CD8-positive, alpha-beta memory T cell (primary cell): ENCODE measurements at regions not wholly inside any gene's neighbourhood (a gene's known extent, or its start where the extent isn't known, plus 50 kb on each side); places are given as distances from the start of the nearest gene placed in this dataset.

ENCODE experiments used
- CTCF ChIA-PET: fragments of 350-600 bp; sonication (Branson Sonifier 250); formaldehyde crosslinking; loops from one replicate; lab custom pipeline; 2021; ENCODE audit warnings: antibody characterized with exemption; lab: Charles Lee
- POLR2A ChIA-PET: fragments of 350-600 bp; sonication (Branson Sonifier 250); formaldehyde crosslinking; loops from one replicate; lab custom pipeline; 2021; ENCODE audit warnings: antibody characterized with exemption; lab: Charles Lee
- DNase-seq, 5 donors: peaks; one replicate each; pipeline versions ENCODE4 v3.0.0 to v3.0.0-alpha.2; 2020 to 2022; ENCODE audit warnings: mixed read lengths in 1 of 5
- H3K27ac ChIP-seq: one replicate; pipeline ENCODE4 v1.7.0; 2013; ENCODE audit warnings: low read depth, mild to moderate bottlenecking, low read length, moderate library complexity
- H3K27me3 ChIP-seq: 2 replicates; pipeline ENCODE4 v1.7.0; 2013; ENCODE audit warnings: low read length, mild to moderate bottlenecking; ENCODE audit not compliant: insufficient read depth, poor library complexity, severe bottlenecking
- H3K36me3 ChIP-seq: 2 replicates; pipeline ENCODE4 v1.7.0; 2013; ENCODE audit warnings: mild to moderate bottlenecking, low read length, moderate library complexity; ENCODE audit not compliant: insufficient read depth
- H3K4me1 ChIP-seq: 2 replicates; pipeline ENCODE4 v1.7.0; 2013; ENCODE audit warnings: mild to moderate bottlenecking, low read length, moderate library complexity; ENCODE audit not compliant: insufficient read depth
- H3K4me3 ChIP-seq: 2 replicates; pipeline ENCODE4 v1.7.0; 2013; ENCODE audit warnings: mild to moderate bottlenecking, low read length
- H3K9me3 ChIP-seq: 2 replicates; pipeline ENCODE4 v1.7.0; 2013; ENCODE audit warnings: mild to moderate bottlenecking, low read length
- H3K27ac Mint-ChIP-seq, 8 donors: one replicate each; pipeline ENCODE4 v1.8.0; 2020 to 2021; ENCODE audit warnings: mixed read lengths in 8 of 8, mild to moderate bottlenecking in 6 of 8, inconsistent platforms in 3 of 8, moderate library complexity in 3 of 8
- H3K27me3 Mint-ChIP-seq, 2 donors: one replicate each; pipeline ENCODE4 v1.8.0; 2020 to 2021; ENCODE audit warnings: mixed read lengths in 2 of 2, mild to moderate bottlenecking in 1 of 2, moderate library complexity in 1 of 2
- H3K36me3 Mint-ChIP-seq, 3 donors: one replicate each; pipeline ENCODE4 v1.8.0; 2020 to 2021; ENCODE audit warnings: mixed read lengths in 3 of 3, inconsistent platforms in 1 of 3, mild to moderate bottlenecking in 1 of 3
- H3K4me1 Mint-ChIP-seq, 3 donors: one replicate each; pipeline ENCODE4 v1.8.0; 2020 to 2021; ENCODE audit warnings: mixed read lengths in 3 of 3, inconsistent platforms in 1 of 3, mild to moderate bottlenecking in 1 of 3
- H3K4me3 Mint-ChIP-seq, 7 donors: one replicate each; pipeline ENCODE4 v1.8.0; 2020 to 2021; ENCODE audit warnings: mixed read lengths in 7 of 7, mild to moderate bottlenecking in 6 of 7, moderate library complexity in 4 of 7, inconsistent platforms in 2 of 7
- H3K9me3 Mint-ChIP-seq, 5 donors: one replicate each; pipeline ENCODE4 v1.8.0; 2020 to 2022; ENCODE audit warnings: mixed read lengths in 5 of 5, mild to moderate bottlenecking in 3 of 5, moderate library complexity in 2 of 5, inconsistent platforms in 1 of 5

DNA sequence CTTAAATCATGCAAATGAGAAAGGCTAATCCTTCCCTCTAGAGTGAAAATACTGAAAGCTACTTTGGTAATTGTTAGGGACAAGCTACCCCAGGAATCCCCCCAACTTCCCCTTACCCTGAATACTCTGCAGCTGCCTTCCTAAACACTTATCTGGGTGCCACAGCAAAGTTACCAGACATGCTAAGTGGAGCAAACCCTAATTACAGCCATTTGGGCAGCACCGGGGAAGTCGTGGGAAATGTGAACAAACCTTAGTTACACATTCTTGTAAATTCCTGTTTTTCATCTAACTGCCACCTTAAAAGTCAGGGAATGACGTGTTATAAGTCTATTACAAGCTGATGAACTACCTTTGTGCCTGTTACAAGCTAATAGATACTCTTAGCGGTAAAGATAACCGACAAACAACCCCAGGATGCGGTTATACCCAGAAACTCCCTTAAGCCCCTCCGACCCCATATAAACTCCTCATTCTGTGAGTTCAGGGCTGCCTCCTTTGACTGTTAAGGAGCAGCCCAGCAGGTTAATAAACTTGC, 66.0 kb upstream of the PLAC8 start:
- H3K36me3 ChIP-seq = no peaks in the 10 kb centered on the region
- H3K27ac ChIP-seq = no peak overlapping the region
- no peak for DNase-seq
- CTCF ChIA-PET = no interaction called here
- no peaks in the 10 kb centered on the region for H3K9me3 ChIP-seq
- Mint-ChIP-seq H3K9me3 (no peaks in the 10 kb centered on the region), H3K27me3 (no peaks in the 10 kb centered on the region), H3K4me1 (peaks cover 0 to 7% (median under 1%) of the 10 kb centered on the region in 3 donors), H3K4me3 (no peak overlapping the region), H3K36me3 (no peaks in the 10 kb centered on the region), H3K27ac (no peak overlapping the region)
- H3K27me3 ChIP-seq = no peaks in the 10 kb centered on the region
- POLR2A ChIA-PET = no interaction called here
- H3K4me1 ChIP-seq = no peaks in the 10 kb centered on the region
- H3K4me3 ChIP-seq = no peak overlapping the region

DNA sequence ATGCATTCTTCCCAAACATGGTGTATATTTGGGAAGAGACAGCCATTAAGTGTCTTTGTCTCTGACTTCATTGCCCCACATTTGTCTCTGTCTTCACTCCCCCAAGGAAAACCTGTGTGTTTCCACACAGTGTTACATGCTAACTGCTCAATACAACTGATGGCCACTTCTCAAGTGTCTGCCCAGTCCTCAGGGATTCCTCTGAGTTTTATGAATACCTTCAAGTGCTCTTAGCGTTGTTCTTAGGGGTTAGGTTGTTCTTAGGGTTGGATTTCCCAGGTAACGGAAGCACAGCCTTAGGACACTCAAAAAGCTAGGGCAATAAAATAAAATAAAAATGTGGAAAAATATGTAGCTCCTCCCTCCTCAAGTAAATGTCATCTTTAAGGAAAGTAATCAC, 64.7 kb upstream of the PLAC8 start:
- Mint-ChIP-seq H3K4me3 (no peak overlapping the region), H3K27me3 (no peaks in the 10 kb centered on the region), H3K9me3 (no peaks in the 10 kb centered on the region), H3K36me3 (no peaks in the 10 kb centered on the region), H3K27ac (no peak overlapping the region), H3K4me1 (peaks cover 5 to 17% (median 10%) of the 10 kb centered on the region in 3 donors)
- Histone ChIP-seq H3K36me3 (no peaks in the 10 kb centered on the region), H3K4me1 (no peaks in the 10 kb centered on the region), H3K4me3 (no peak overlapping the region), H3K9me3 (no peaks in the 10 kb centered on the region), H3K27ac (no peak overlapping the region), H3K27me3 (no peaks in the 10 kb centered on the region)
- ChIA-PET POLR2A (no interaction called here), CTCF (no interaction called here)
- DNase-seq = no peak

DNA sequence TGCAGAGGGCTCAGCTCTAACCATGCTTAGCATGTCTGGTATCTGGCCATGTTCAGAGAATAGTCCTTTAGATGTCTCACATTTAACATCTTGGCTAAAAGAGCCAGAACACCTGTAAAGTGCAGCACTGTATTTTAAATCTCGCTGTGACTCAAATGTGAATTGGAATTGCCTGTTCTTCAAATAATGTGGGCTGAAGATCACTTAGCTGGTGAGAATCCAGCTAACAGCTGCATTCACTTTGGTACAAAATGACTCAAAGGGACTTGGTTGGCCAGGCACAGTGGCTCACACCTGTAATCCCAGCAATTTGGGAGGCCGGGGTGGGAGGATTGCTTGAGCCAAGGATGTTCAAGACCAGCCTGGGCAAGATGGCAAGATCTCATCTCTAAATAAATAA, 63.5 kb upstream of the PLAC8 start:
- no peak overlapping the region for H3K27ac Mint-ChIP-seq
- POLR2A ChIA-PET = no interaction called here
- no peaks in the 10 kb centered on the region for H3K27me3 ChIP-seq
- no peak overlapping the region for H3K27ac ChIP-seq
- no peak overlapping the region for H3K4me3 Mint-ChIP-seq
- H3K4me1 ChIP-seq = no peaks in the 10 kb centered on the region
- peaks cover 5 to 17% (median 10%) of the 10 kb centered on the region in 3 donors for H3K4me1 Mint-ChIP-seq
- no peaks in the 10 kb centered on the region for H3K9me3 ChIP-seq
- CTCF ChIA-PET = no interaction called here
- no peak for DNase-seq
- H3K4me3 ChIP-seq = no peak overlapping the region
- no peaks in the 10 kb centered on the region for H3K36me3 Mint-ChIP-seq
- H3K36me3 ChIP-seq = no peaks in the 10 kb centered on the region
- H3K9me3 Mint-ChIP-seq = no peaks in the 10 kb centered on the region
- H3K27me3 Mint-ChIP-seq = no peaks in the 10 kb centered on the region

DNA sequence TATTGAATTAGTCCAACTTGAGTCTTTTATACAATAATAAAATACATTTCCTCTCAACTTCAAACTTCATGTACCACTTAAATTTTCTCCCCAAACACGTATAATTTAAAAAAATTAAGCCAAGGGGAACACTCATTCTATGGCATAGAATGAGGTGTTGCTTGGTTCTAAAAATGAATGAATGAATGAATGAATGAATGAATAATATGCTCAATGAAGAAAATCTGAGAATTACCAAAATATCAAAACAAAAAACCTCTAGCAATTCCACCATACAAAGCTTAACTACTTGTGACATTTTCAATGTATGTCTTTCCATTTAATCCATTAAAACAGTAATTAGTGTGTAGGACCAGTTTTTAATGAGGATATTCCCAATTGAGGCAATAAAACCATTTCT, 62.7 kb upstream of the PLAC8 start:
- H3K9me3 ChIP-seq = no peaks in the 10 kb centered on the region
- ChIA-PET POLR2A (no interaction called here), CTCF (no interaction called here)
- no peak for DNase-seq
- H3K36me3 Mint-ChIP-seq = no peaks in the 10 kb centered on the region
- H3K27ac ChIP-seq = no peak overlapping the region
- no peaks in the 10 kb centered on the region for H3K9me3 Mint-ChIP-seq
- H3K4me3 Mint-ChIP-seq = no peak overlapping the region
- H3K4me1 ChIP-seq = no peaks in the 10 kb centered on the region
- H3K4me1 Mint-ChIP-seq = peaks cover 5 to 17% (median 10%) of the 10 kb centered on the region in 3 donors
- H3K27me3 Mint-ChIP-seq = no peaks in the 10 kb centered on the region
- no peaks in the 10 kb centered on the region for H3K27me3 ChIP-seq
- H3K27ac Mint-ChIP-seq = no peak overlapping the region
- no peak overlapping the region for H3K4me3 ChIP-seq
- no peaks in the 10 kb centered on the region for H3K36me3 ChIP-seq

DNA sequence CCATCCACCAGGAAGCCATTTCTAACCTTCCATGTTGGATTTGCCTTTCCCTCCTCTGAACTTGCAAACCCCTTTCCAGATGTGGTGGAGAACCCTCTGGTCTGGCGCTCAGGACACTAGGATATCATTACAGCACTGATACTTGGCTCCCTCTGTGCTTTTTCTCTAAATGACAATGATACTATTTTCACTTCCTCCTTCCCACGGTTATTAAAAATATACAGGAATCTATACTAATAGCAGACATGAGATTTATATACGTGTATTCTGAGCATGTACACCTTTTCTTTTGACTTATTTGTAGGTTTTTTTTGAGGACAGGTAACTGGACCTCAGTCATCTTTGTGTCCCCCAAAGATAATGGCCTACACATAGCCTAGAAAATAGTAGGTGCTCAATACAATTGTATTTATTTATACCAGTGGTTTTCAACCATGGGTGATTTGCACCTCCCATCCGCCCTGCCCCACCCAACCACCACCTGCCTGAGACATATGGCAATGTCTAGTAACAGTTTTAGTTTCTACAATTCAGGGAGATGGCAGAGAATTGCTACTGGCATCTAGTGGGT, 60.4 kb upstream of the PLAC8 start:
- no peak for DNase-seq
- H3K27ac Mint-ChIP-seq = no peak overlapping the region
- ChIA-PET POLR2A (no interaction called here), CTCF (interaction anchor here (1.0 kb wide), 1 partner anchor 64 kb away, joined by 4 read pairs; no protein-coding TSS in a partner anchor)
- H3K4me1 ChIP-seq = no peaks in the 10 kb centered on the region
- no peaks in the 10 kb centered on the region for H3K36me3 Mint-ChIP-seq
- no peak overlapping the region for H3K4me3 ChIP-seq
- peaks cover 8 to 17% (median 16%) of the 10 kb centered on the region in 3 donors for H3K4me1 Mint-ChIP-seq
- H3K4me3 Mint-ChIP-seq = no peak overlapping the region
- H3K9me3 Mint-ChIP-seq = no peaks in the 10 kb centered on the region
- H3K36me3 ChIP-seq = no peaks in the 10 kb centered on the region
- no peaks in the 10 kb centered on the region for H3K27me3 ChIP-seq
- no peak overlapping the region for H3K27ac ChIP-seq
- no peaks in the 10 kb centered on the region for H3K27me3 Mint-ChIP-seq
- H3K9me3 ChIP-seq = no peaks in the 10 kb centered on the region

DNA sequence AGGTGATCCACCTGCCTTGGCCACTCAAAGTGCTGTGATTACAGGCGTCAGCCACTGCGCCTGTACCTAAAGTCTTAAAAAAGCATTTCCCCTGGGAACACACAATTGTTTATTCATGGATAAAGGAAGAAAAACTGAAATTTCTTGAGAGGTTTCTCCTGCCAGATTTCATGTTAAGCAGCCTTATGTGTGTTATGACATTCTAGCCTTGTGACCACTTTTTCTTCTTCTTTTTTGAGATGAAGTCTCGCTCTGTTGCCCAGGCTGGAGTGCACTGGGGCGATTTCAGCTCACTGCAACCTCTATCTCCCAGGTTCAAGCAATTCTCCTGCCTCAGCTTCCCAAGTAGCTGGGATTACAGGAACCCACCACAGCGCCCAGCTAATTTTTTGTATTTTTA, 57.8 kb upstream of the PLAC8 start:
- no peaks in the 10 kb centered on the region for H3K27me3 Mint-ChIP-seq
- ChIA-PET CTCF (no interaction called here), POLR2A (no interaction called here)
- H3K36me3 Mint-ChIP-seq = no peaks in the 10 kb centered on the region
- Histone ChIP-seq H3K4me3 (no peak overlapping the region), H3K4me1 (no peaks in the 10 kb centered on the region), H3K27ac (no peak overlapping the region), H3K36me3 (no peaks in the 10 kb centered on the region), H3K27me3 (no peaks in the 10 kb centered on the region), H3K9me3 (no peaks in the 10 kb centered on the region)
- H3K9me3 Mint-ChIP-seq = no peaks in the 10 kb centered on the region
- H3K4me1 Mint-ChIP-seq = peaks cover 8 to 17% (median 16%) of the 10 kb centered on the region in 3 donors
- no peak for DNase-seq
- H3K4me3 Mint-ChIP-seq = no peak overlapping the region
- H3K27ac Mint-ChIP-seq = no peak overlapping the region

DNA sequence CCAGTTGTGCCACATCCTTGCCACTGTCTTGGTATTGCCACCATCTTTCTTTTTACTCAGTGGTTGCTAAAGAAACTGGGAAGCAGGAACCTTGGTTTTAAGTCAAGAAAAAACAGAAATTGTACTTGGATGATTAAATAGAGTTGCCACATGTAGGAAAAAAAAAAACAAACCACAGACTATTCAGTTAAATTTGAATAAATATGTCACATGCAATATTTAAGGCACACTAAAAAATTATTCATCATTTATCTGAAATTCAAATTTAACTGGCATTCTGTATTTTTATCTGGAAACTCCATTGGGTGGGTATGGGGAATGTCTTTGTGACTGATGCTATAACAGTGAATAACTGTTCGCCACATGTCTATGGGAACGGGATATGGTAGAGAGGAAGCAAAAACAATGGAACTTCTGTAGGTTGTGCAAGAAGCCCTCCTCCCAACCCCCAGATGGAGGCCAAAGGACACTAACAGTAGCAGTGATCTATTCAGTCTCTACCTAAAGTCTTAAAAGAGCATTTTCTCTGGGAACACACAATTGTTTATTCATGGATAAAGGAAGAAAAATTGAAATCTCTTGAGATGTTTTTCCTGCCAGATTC, 57.0 kb upstream of the PLAC8 start:
- no peak overlapping the region for H3K27ac ChIP-seq
- no peaks in the 10 kb centered on the region for H3K9me3 ChIP-seq
- no peaks in the 10 kb centered on the region for H3K36me3 ChIP-seq
- no peak overlapping the region for H3K4me3 Mint-ChIP-seq
- no peaks in the 10 kb centered on the region for H3K27me3 Mint-ChIP-seq
- H3K27me3 ChIP-seq = no peaks in the 10 kb centered on the region
- no peak overlapping the region for H3K4me3 ChIP-seq
- H3K4me1 ChIP-seq = no peaks in the 10 kb centered on the region
- ChIA-PET POLR2A (no interaction called here), CTCF (no interaction called here)
- peaks cover 0 to 3% (median 0%) of the 10 kb centered on the region in 5 donors for H3K9me3 Mint-ChIP-seq
- H3K36me3 Mint-ChIP-seq = peaks cover 0 to 7% (median 0%) of the 10 kb centered on the region in 3 donors
- no peak overlapping the region for H3K27ac Mint-ChIP-seq
- peaks cover 15 to 24% (median 22%) of the 10 kb centered on the region in 3 donors for H3K4me1 Mint-ChIP-seq
- DNase-seq = no peak

DNA sequence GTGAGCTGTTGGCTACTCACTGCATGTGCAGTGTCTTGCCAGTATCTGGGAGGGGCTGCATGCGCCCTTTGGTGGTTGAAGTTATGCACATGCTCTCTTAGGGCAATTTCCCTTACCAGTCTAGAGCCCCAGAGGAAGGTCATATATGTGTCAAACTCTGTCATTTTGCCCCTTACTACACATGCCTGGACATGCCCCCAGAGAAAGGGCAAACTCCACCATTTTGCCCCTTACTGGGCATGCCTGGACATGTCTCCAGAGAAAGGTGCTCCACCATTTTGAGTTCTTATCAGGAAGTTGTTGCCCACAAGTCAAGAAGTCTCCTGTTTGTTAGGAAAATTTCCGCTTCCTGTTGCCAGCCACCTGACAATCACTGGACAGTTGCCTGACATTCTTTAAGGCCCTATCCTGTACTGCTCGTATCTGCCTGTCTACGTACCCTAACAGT, 56.4 kb upstream of the PLAC8 start:
- H3K9me3 ChIP-seq = no peaks in the 10 kb centered on the region
- Mint-ChIP-seq H3K4me3 (no peak overlapping the region), H3K36me3 (peaks cover 0 to 7% (median 0%) of the 10 kb centered on the region in 3 donors), H3K27ac (no peak overlapping the region), H3K9me3 (peaks cover 0 to 3% (median 0%) of the 10 kb centered on the region in 5 donors), H3K4me1 (peaks cover 18 to 26% (median 23%) of the 10 kb centered on the region in 3 donors), H3K27me3 (no peaks in the 10 kb centered on the region)
- POLR2A ChIA-PET = no interaction called here
- no peak overlapping the region for H3K4me3 ChIP-seq
- no peaks in the 10 kb centered on the region for H3K36me3 ChIP-seq
- H3K27ac ChIP-seq = no peak overlapping the region
- DNase-seq = no peak
- H3K4me1 ChIP-seq = no peaks in the 10 kb centered on the region
- CTCF ChIA-PET = no interaction called here
- H3K27me3 ChIP-seq = no peaks in the 10 kb centered on the region
